Hepatic stellate cell (primary cell): ENCODE measurements at regions not wholly inside any gene's neighbourhood (a gene's known extent, or its start where the extent isn't known, plus 50 kb on each side); places are given as distances from the start of the nearest gene placed in this dataset.

Experiments
- DNase-seq: peaks from one replicate; pipeline ENCODE4 v3.0.0; 2011; ENCODE audit warnings: low spot score

GRCh38 chr21:21722731-21723130 lies 724.5 kb downstream of the NCAM2 start:
- no peak for DNase-seq

GRCh38 chr21:21730512-21730911 lies 732.3 kb downstream of the NCAM2 start:
- no peak for DNase-seq

- no peak for DNase-seq
Observed at GRCh38 chr21:21731626-21732025, 733.4 kb downstream of the NCAM2 start.

GRCh38 chr21:21734088-21734487 lies 735.9 kb downstream of the NCAM2 start:
- DNase-seq, result no peak

- no peak for DNase-seq
Observed at GRCh38 chr21:21737186-21737585, 739.0 kb downstream of the NCAM2 start.

GRCh38 chr21:21740207-21740606 lies 742.0 kb downstream of the NCAM2 start:
- DNase-seq, result no peak

GRCh38 chr21:21750124-21750825 lies 752.1 kb downstream of the NCAM2 start:
- no peak for DNase-seq

GRCh38 chr21:21751286-21751685 lies 753.1 kb downstream of the NCAM2 start:
- DNase-seq, result no peak

GRCh38 chr21:21762855-21763254 lies 764.6 kb downstream of the NCAM2 start:
- no peak for DNase-seq

GRCh38 chr21:21764281-21764680 lies 766.1 kb downstream of the NCAM2 start:
- DNase-seq, result no peak

GRCh38 chr21:21767276-21767675 lies 769.1 kb downstream of the NCAM2 start:
- no peak for DNase-seq

- no peak for DNase-seq
Observed at GRCh38 chr21:21788591-21788990, 790.4 kb downstream of the NCAM2 start.

GRCh38 chr21:21801921-21802320 lies 803.7 kb downstream of the NCAM2 start:
- DNase-seq, result no peak

- DNase-seq, result no peak
Observed at GRCh38 chr21:21806711-21807597, 808.7 kb downstream of the NCAM2 start.

GRCh38 chr21:21807598-21807903 lies 809.3 kb downstream of the NCAM2 start:
- no peak for DNase-seq

GRCh38 chr21:21813289-21813688 lies 815.1 kb downstream of the NCAM2 start:
- DNase-seq, result no peak

GRCh38 chr21:21813934-21814333 lies 815.7 kb downstream of the NCAM2 start:
- no peak for DNase-seq

GRCh38 chr21:21816778-21817177 lies 818.6 kb downstream of the NCAM2 start:
- DNase-seq, result no peak

- no peak for DNase-seq
Observed at GRCh38 chr21:21818898-21819297, 820.7 kb downstream of the NCAM2 start.

- no peak for DNase-seq
Observed at GRCh38 chr21:21828130-21828529, 829.9 kb downstream of the NCAM2 start.

- DNase-seq, result no peak
Observed at GRCh38 chr21:21831036-21831435, 832.8 kb downstream of the NCAM2 start.

GRCh38 chr21:21845901-21846300 lies 847.7 kb downstream of the NCAM2 start:
- no peak for DNase-seq

GRCh38 chr21:21851205-21851604 lies 853.0 kb downstream of the NCAM2 start:
- no peak for DNase-seq

GRCh38 chr21:21851657-21852056 lies 853.4 kb downstream of the NCAM2 start:
- no peak for DNase-seq
